ENCODE measurements at regions not wholly inside any gene's neighbourhood (a gene's known extent, or its start where the extent isn't known, plus 50 kb on each side); places are given as distances from the start of the nearest gene placed in this dataset.

DNA sequence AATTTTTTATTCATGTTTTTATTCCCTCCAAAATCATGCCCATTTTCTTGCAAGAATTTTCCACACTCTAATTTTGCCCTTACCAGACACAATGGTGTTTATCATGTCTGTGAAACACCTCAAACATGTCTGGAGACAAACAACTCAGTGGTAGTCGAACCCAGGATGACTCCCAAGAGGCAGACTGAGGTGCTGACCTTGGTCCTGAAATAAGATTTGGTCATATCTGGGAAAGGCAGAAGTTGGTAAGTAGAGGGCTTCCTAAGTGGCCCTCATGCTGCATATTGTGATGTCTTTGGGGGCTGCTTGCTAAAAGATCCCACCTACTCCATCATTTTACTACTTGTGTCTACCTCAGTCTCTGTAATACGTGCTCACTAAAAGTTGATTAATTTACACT lies 369.4 kb upstream of the ISX start:
- TF ChIP-seq EP300 (IDR thresholded peaks at IDR 0.05) = no peak
- Histone ChIP-seq H3K27ac (no peak overlapping the region), H3K4me3 (no peak overlapping the region), H3K9me3 (no peaks in the 10 kb centered on the region), H3K27me3 (no peaks in the 10 kb centered on the region), H3K4me1 (ENCODE audit: insufficient read depth) (no peaks in the 10 kb centered on the region), H3K36me3 (no peaks in the 10 kb centered on the region)
- intact Hi-C loops (cut with DNase I) = no loop called here
- no peak for DNase-seq
- 9 to 21% (median 16%) methylated on average over 2 of the region's 2 CpGs for WGBS, 3 donors

DNA sequence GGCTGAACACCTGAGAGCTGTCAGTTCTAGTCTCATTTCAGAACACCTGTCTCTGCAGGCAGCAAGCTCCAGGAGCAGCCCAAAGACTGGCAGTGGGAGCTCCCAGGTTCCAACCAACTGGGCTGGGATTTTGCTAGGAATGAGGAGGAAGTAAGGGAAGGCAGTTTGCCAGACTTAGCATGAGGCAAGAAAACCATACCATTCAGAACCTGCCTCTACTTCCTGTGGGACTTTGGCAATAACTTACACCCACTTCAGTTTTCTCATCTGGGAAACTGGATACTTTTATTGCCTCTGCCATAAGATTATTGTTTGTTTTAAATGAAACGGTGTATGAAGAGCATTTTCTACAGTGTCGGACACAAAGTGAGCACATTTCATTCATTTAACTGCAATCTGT lies 363.7 kb upstream of the ISX start:
- TF ChIP-seq, protein P1, sequence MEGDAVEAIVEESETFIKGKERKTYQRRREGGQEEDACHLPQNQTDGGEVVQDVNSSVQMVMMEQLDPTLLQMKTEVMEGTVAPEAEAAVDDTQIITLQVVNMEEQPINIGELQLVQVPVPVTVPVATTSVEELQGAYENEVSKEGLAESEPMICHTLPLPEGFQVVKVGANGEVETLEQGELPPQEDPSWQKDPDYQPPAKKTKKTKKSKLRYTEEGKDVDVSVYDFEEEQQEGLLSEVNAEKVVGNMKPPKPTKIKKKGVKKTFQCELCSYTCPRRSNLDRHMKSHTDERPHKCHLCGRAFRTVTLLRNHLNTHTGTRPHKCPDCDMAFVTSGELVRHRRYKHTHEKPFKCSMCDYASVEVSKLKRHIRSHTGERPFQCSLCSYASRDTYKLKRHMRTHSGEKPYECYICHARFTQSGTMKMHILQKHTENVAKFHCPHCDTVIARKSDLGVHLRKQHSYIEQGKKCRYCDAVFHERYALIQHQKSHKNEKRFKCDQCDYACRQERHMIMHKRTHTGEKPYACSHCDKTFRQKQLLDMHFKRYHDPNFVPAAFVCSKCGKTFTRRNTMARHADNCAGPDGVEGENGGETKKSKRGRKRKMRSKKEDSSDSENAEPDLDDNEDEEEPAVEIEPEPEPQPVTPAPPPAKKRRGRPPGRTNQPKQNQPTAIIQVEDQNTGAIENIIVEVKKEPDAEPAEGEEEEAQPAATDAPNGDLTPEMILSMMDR (IDR thresholded peaks at IDR 0.05) = no peak
- no peak for TF ChIP-seq POLR2A (IDR thresholded peaks at IDR 0.05)
- TF ChIP-seq EP300 (IDR thresholded peaks at IDR 0.05) = no peak
- 87 to 92% (median 90%) methylated on average over 2 of the region's 2 CpGs for WGBS, 3 donors
- H3K4me1 ChIP-seq (ENCODE audit: insufficient read depth) = no peaks in the 10 kb centered on the region
- no peak overlapping the region for H3K4me3 ChIP-seq
- no peaks in the 10 kb centered on the region for H3K36me3 ChIP-seq
- H3K27me3 ChIP-seq = no peaks in the 10 kb centered on the region
- DNase-seq = no peak
- intact Hi-C loops (cut with DNase I) = no loop called here
- H3K9me3 ChIP-seq = no peaks in the 10 kb centered on the region
- no peak overlapping the region for H3K27ac ChIP-seq

DNA sequence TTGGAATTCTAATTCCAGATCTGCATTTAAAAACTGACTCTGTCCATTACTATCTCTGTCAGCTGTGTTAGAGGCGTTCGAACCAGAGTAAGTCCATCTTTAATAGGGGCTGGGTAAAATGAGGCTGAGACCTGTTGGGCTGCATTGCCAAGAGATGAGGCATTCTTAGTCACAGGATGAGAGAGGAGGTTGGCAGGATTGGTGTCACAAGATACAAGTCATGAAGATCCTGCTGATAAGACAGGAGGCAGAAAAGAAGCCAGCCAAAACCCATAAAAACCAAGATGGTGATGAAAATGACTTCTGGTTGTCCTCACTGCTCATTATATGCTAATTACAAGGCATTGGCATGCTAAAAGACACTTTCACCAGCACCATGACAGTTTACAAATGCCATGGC lies 356.3 kb upstream of the ISX start:
- DNase-seq = no peak
- H3K4me1 ChIP-seq (ENCODE audit: insufficient read depth) = no peaks in the 10 kb centered on the region
- 81 to 93% (median 90%) methylated on average over 2 of the region's 2 CpGs for WGBS, 3 donors
- no peaks in the 10 kb centered on the region for H3K27me3 ChIP-seq
- TF ChIP-seq POLR2A (IDR thresholded peaks at IDR 0.05) (no peak), EP300 (IDR thresholded peaks at IDR 0.05) (no peak)
- TF ChIP-seq, protein P1 (IDR thresholded peaks at IDR 0.05) = no peak
- intact Hi-C loops (cut with DNase I) = no loop called here
- H3K36me3 ChIP-seq = no peaks in the 10 kb centered on the region
- H3K9me3 ChIP-seq = no peaks in the 10 kb centered on the region
- no peak overlapping the region for H3K27ac ChIP-seq
- H3K4me3 ChIP-seq = no peak overlapping the region

DNA sequence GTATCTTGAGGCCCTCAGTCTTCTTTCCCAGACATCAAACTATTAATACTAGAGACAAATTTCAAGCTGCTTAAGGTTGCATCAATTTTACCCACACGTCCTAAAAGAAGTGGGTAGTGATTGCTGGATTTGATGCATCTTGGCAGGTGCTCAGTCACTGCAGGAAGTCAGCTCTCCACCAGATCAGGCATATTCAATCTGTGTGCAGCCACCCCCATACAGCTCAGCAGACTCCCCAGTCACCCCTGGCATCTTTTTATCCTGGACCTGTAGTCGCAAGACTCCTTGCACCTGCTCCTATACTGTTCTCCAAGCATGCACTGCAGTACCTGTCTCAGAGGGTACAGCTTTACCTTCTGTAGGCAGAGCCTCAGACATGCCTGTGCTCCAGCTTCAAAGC lies 343.1 kb upstream of the ISX start:
- no peak overlapping the region for H3K4me3 ChIP-seq
- no peak for DNase-seq
- H3K36me3 ChIP-seq = no peaks in the 10 kb centered on the region
- no peak overlapping the region for H3K27ac ChIP-seq
- H3K9me3 ChIP-seq = peaks cover 0 to 3% of the 10 kb centered on the region in 2 donors
- intact Hi-C loops (cut with DNase I) = no loop called here
- no peaks in the 10 kb centered on the region for H3K4me1 ChIP-seq (ENCODE audit: insufficient read depth)
- peaks cover 2% of the 10 kb centered on the region for H3K27me3 ChIP-seq
- TF ChIP-seq EP300 (IDR thresholded peaks at IDR 0.05) (no peak), POLR2A (IDR thresholded peaks at IDR 0.05) (no peak)
- TF ChIP-seq, protein P1 (IDR thresholded peaks at IDR 0.05) = no peak
- 43 to 63% (median 61%) methylated on average over 2 of the region's 2 CpGs for WGBS, 3 donors

DNA sequence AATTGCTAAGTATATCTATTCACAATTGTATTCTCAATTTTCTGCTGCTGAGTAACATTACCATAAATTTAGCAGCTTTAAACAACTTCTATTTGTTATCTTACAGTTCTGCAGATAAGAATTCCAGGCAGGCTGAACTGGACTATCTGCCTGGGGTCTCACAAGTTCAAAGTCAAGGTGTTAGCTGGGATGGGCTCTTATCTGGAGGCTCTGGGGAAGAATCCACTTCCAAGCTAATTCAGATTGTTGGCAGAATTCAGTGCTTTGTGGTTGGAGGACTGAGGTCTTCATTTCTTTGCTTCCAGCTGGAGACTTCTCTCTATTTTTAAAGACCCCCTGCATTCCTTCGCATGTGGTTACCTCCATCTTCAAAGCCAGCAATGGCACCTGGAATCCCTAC lies 329.9 kb upstream of the ISX start:
- Histone ChIP-seq H3K27me3 (no peaks in the 10 kb centered on the region), H3K9me3 (no peaks in the 10 kb centered on the region), H3K36me3 (no peaks in the 10 kb centered on the region), H3K4me1 (ENCODE audit: insufficient read depth) (no peaks in the 10 kb centered on the region), H3K4me3 (no peak overlapping the region), H3K27ac (no peak overlapping the region)
- no peak for DNase-seq
- 75 to 95% (median 80%) methylated on average over 1 of the region's 1 CpG for WGBS, 3 donors
- no peak for TF ChIP-seq POLR2A (IDR thresholded peaks at IDR 0.05)
- TF ChIP-seq EP300 (IDR thresholded peaks at IDR 0.05) = no peak
- TF ChIP-seq, protein P1 (IDR thresholded peaks at IDR 0.05) = no peak
- intact Hi-C loops (cut with DNase I) = no loop called here

Data from ovary (tissue), 7 donors.